HEK293 (cell line): ENCODE measurements at regions not wholly inside any gene's neighbourhood (a gene's known extent, or its start where the extent isn't known, plus 50 kb on each side); places are given as distances from the start of the nearest gene placed in this dataset.

ENCODE experiments used
- CTCF ChIP-seq: fragments of 450-650 bp; formaldehyde crosslinking; IDR thresholded peaks from 2 replicates; pipeline ENCODE4 v1.5.1; 2016; ENCODE audit warnings: missing biosample characterization, missing genetic modification characterization
- REST ChIP-seq: fragments of 450-650 bp; formaldehyde crosslinking; IDR thresholded peaks from 2 replicates; pipeline ENCODE4 v1.5.1; 2016; ENCODE audit warnings: missing biosample characterization, missing genetic modification characterization
- ZNF169 ChIP-seq: fragments of 450-650 bp; formaldehyde crosslinking; IDR thresholded peaks from 2 replicates; pipeline ENCODE4 v1.5.1; 2016; ENCODE audit warnings: missing biosample characterization, missing genetic modification characterization
- ZNF600 ChIP-seq: fragments of 450-650 bp; formaldehyde crosslinking; IDR thresholded peaks from 2 replicates; pipeline ENCODE4 v1.5.1; 2016; ENCODE audit warnings: missing biosample characterization, missing genetic modification characterization

- TF ChIP-seq ZNF600 (tag by site-specific recombination) = no peak
- no peak for TF ChIP-seq REST
- no peak for TF ChIP-seq CTCF (tag by site-specific recombination)
- no peak for TF ChIP-seq ZNF169 (tag by site-specific recombination)
Observed at GRCh38 chr1:201663491-201664113, 124.7 kb downstream of the NAV1 start.
